OCI-LY3 (cell line): ENCODE measurements at regions not wholly inside any gene's neighbourhood (a gene's known extent, or its start where the extent isn't known, plus 50 kb on each side); places are given as distances from the start of the nearest gene placed in this dataset.

Experiments
- CTCF ChIP-seq: fragments of 200-600, 300-600 bp; sonication (generic); IDR thresholded peaks from 2 replicates; pipeline ENCODE4 v1.5.1; 2014; ENCODE audit warnings: antibody characterized with exemption, low read length, low read depth
- EZH2phosphoT487 ChIP-seq: fragments of 200-600 bp; shearing (Covaris generic); IDR thresholded peaks from 2 replicates; pipeline ENCODE4 v1.6.1; 2018; ENCODE audit warnings: antibody characterized with exemption, mixed run types, low read depth

- no peak for TF ChIP-seq CTCF
- no peak for TF ChIP-seq EZH2phosphoT487
Observed at GRCh38 chr4:62387808-62388207, 1187.7 kb downstream of the ADGRL3 start.
